OCI-LY1 (cell line): ENCODE measurements at regions not wholly inside any gene's neighbourhood (a gene's known extent, or its start where the extent isn't known, plus 50 kb on each side); places are given as distances from the start of the nearest gene placed in this dataset.

Source experiments
- H2AFZ ChIP-seq: fragments of 200-600 bp; sonication (generic), shearing (Covaris generic); 2 replicates; pipeline ENCODE4 v1.6.0; 2014; ENCODE audit warnings: antibody characterized with exemption, mild to moderate bottlenecking, low read length
- H3F3A ChIP-seq: fragments of 200-600 bp; sonication (generic), shearing (Covaris generic); 2 replicates; pipeline ENCODE4 v1.6.0; 2014; ENCODE audit warnings: mild to moderate bottlenecking, antibody characterized with exemption, low read length, moderate library complexity; ENCODE audit not compliant: insufficient read depth
- H3K27ac ChIP-seq: fragments of 200-600 bp; sonication (generic); 2 replicates; pipeline ENCODE4 v1.5.1; 2014; ENCODE audit warnings: low read length, mixed run types, mild to moderate bottlenecking, low read depth; ENCODE audit not compliant: poor library complexity, severe bottlenecking
- H3K27me3 ChIP-seq: fragments of 200-600 bp; sonication (generic); 2 replicates; pipeline ENCODE4 v1.6.0; 2014; ENCODE audit warnings: antibody characterized with exemption, mild to moderate bottlenecking, low read length, moderate library complexity; ENCODE audit not compliant: insufficient read depth
- H3K36me3 ChIP-seq: fragments of 200-600 bp; sonication (generic); 2 replicates; pipeline ENCODE4 v1.6.1; 2014; ENCODE audit warnings: mild to moderate bottlenecking, antibody characterized with exemption, low read length, moderate library complexity, mixed read lengths; ENCODE audit not compliant: insufficient read depth
- H3K4me1 ChIP-seq: fragments of 200-600 bp; sonication (generic); 2 replicates; pipeline ENCODE4 v1.5.1; 2014; ENCODE audit warnings: mild to moderate bottlenecking, low read length, moderate library complexity; ENCODE audit not compliant: insufficient read depth, severe bottlenecking
- H3K4me2 ChIP-seq: fragments of 200-600 bp; sonication (generic), shearing (Covaris generic); 2 replicates; pipeline ENCODE4 v1.6.1; 2014; ENCODE audit warnings: low read length
- H3K4me3 ChIP-seq: fragments of 200-600 bp; sonication (generic); 2 replicates; pipeline ENCODE4 v1.5.1; 2014; ENCODE audit warnings: low read length, low read depth, mild to moderate bottlenecking, mixed read lengths; ENCODE audit not compliant: poor library complexity, severe bottlenecking
- H3K79me2 ChIP-seq: fragments of 200-600 bp; shearing (Covaris generic); 2 replicates; pipeline ENCODE4 v1.6.1; 2016; ENCODE audit warnings: mixed run types, low read length, mixed read lengths; ENCODE audit not compliant: insufficient read depth
- H3K9ac ChIP-seq: fragments of 200-600 bp; sonication (generic), shearing (Covaris generic); 2 replicates; pipeline ENCODE4 v1.6.1; 2014; ENCODE audit warnings: mild to moderate bottlenecking, low read length, mixed read lengths
- H3K9me2 ChIP-seq: fragments of 200-600 bp; sonication (generic), shearing (Covaris generic); 2 replicates; pipeline ENCODE4 v1.6.1; 2014; ENCODE audit warnings: low read depth, mild to moderate bottlenecking, low read length, mixed read lengths
- H3K9me3 ChIP-seq: fragments of 200-600 bp; shearing (Covaris generic); 2 replicates; pipeline ENCODE4 v1.6.1; 2014; ENCODE audit warnings: low read length, mixed read lengths
- H4K20me1 ChIP-seq: fragments of 200-600 bp; sonication (generic), shearing (Covaris generic); 2 replicates; pipeline ENCODE4 v1.6.0; 2016; ENCODE audit warnings: mild to moderate bottlenecking, low read length; ENCODE audit not compliant: insufficient read depth
- CTCF ChIP-seq: fragments of 200-600 bp; sonication (generic), shearing (Covaris generic); IDR thresholded peaks from 2 replicates; pipeline ENCODE4 v1.5.1; 2017; ENCODE audit warnings: mild to moderate bottlenecking, antibody characterized with exemption, low read length, moderate library complexity, mixed read lengths
- EZH2 ChIP-seq: fragments of 200-600 bp; sonication (generic), shearing (Covaris generic); IDR thresholded peaks from 2 replicates; pipeline ENCODE4 v1.8.0; 2017; ENCODE audit warnings: borderline replicate concordance, mixed run types, mild to moderate bottlenecking, antibody characterized with exemption, low read length, moderate library complexity, mixed read lengths

GRCh38 chr11:122394313-122394712 is 261.2 kb upstream of the UBASH3B start:
- no peak overlapping the region for H3K9ac ChIP-seq
- H3K4me1 ChIP-seq = no peaks in the 10 kb centered on the region
- H3F3A ChIP-seq = no peaks in the 10 kb centered on the region
- no peaks in the 10 kb centered on the region for H3K27me3 ChIP-seq
- H3K9me3 ChIP-seq = no peaks in the 10 kb centered on the region
- no peaks in the 10 kb centered on the region for H3K36me3 ChIP-seq
- H3K4me2 ChIP-seq = no peak overlapping the region
- TF ChIP-seq CTCF (no peak), EZH2 (no peak)
- no peaks in the 10 kb centered on the region for H4K20me1 ChIP-seq
- no peak overlapping the region for H3K27ac ChIP-seq
- H3K9me2 ChIP-seq = no peaks in the 10 kb centered on the region
- no peak overlapping the region for H2AFZ ChIP-seq
- H3K4me3 ChIP-seq = no peak overlapping the region
- no peaks in the 10 kb centered on the region for H3K79me2 ChIP-seq

GRCh38 chr11:122393209-122393860 is 262.2 kb upstream of the UBASH3B start:
- Histone ChIP-seq H3K9me3 (no peaks in the 10 kb centered on the region), H2AFZ (no peak overlapping the region), H3K4me3 (no peak overlapping the region), H4K20me1 (no peaks in the 10 kb centered on the region), H3K4me1 (no peaks in the 10 kb centered on the region), H3K27ac (no peak overlapping the region), H3K9ac (no peak overlapping the region), H3K9me2 (no peaks in the 10 kb centered on the region), H3K79me2 (no peaks in the 10 kb centered on the region), H3F3A (no peaks in the 10 kb centered on the region), H3K27me3 (no peaks in the 10 kb centered on the region), H3K36me3 (no peaks in the 10 kb centered on the region), H3K4me2 (no peak overlapping the region)
- no peak for TF ChIP-seq EZH2
- no peak for TF ChIP-seq CTCF

- Histone ChIP-seq H3K79me2 (no peaks in the 10 kb centered on the region), H3K9ac (no peak overlapping the region), H3K36me3 (no peaks in the 10 kb centered on the region), H3K4me3 (no peak overlapping the region), H3K27ac (no peak overlapping the region), H3F3A (no peaks in the 10 kb centered on the region), H4K20me1 (no peaks in the 10 kb centered on the region), H3K9me3 (no peaks in the 10 kb centered on the region), H3K27me3 (no peaks in the 10 kb centered on the region), H3K4me1 (no peaks in the 10 kb centered on the region), H3K9me2 (no peaks in the 10 kb centered on the region), H3K4me2 (no peak overlapping the region), H2AFZ (no peak overlapping the region)
- TF ChIP-seq CTCF (no peak), EZH2 (no peak)
Measured at GRCh38 chr11:122392508-122392907, 263.0 kb upstream of the UBASH3B start.
